Fibroblast of lung (primary cell): ENCODE measurements at regions not wholly inside any gene's neighbourhood (a gene's known extent, or its start where the extent isn't known, plus 50 kb on each side); places are given as distances from the start of the nearest gene placed in this dataset.

Experiments used
- DNase-seq, 2 donors: peaks; one replicate each; pipeline versions ENCODE4 v3.0.0 to v3.0.0-alpha.2; 2010; ENCODE audit warnings: low read depth in 2 of 2
- H2AFZ ChIP-seq: 2 replicates; pipeline ENCODE4 v1.5.1; 2012; ENCODE audit warnings: low read length, control low read depth, inconsistent platforms
- H3K27ac ChIP-seq: 2 replicates; pipeline ENCODE4 v1.5.1; 2011; ENCODE audit warnings: low read length, control low read depth; ENCODE audit not compliant: insufficient read depth
- H3K27me3 ChIP-seq: 2 replicates; pipeline ENCODE4 v1.5.1; 2011; ENCODE audit warnings: mild to moderate bottlenecking, low read length; ENCODE audit not compliant: control insufficient read depth, insufficient read depth
- H3K36me3 ChIP-seq: 2 replicates; pipeline ENCODE4 v1.5.1; 2011; ENCODE audit warnings: low read length; ENCODE audit not compliant: control insufficient read depth, insufficient read depth
- H3K4me1 ChIP-seq: 2 replicates; pipeline ENCODE4 v1.5.1; 2011; ENCODE audit warnings: low read length; ENCODE audit not compliant: control insufficient read depth, insufficient read depth; ENCODE audit errors: extremely low read depth
- H3K4me2 ChIP-seq: 2 replicates; pipeline ENCODE4 v1.5.1; 2011; ENCODE audit warnings: low read length, control low read depth; ENCODE audit not compliant: insufficient read depth; ENCODE audit errors: extremely low read depth
- H3K4me3 ChIP-seq, 4 experiments: fragments of 200-600 bp in 1 of 4; sonication (generic) in 1 of 4; replicated peaks in 1 of 4; 2 replicates each; pipeline ENCODE4 v1.5.1; 2011 to 2016; ENCODE audit warnings: low read length in 4 of 4, low read depth in 3 of 4, mild to moderate bottlenecking in 3 of 4, control low read depth in 2 of 4, inconsistent platforms in 1 of 4, mixed read lengths in 1 of 4; ENCODE audit not compliant: insufficient read depth in 1 of 4; ENCODE audit errors: control extremely low read depth in 1 of 4
- H3K79me2 ChIP-seq: 2 replicates; pipeline ENCODE4 v1.5.1; 2012; ENCODE audit warnings: mild to moderate bottlenecking, low read length, inconsistent platforms; ENCODE audit not compliant: control insufficient read depth, insufficient read depth
- H3K9ac ChIP-seq: 2 replicates; pipeline ENCODE4 v1.5.1; 2011; ENCODE audit warnings: mild to moderate bottlenecking, low read length, control low read depth; ENCODE audit not compliant: insufficient read depth
- H3K9me3 ChIP-seq: 2 replicates; pipeline ENCODE4 v1.5.1; 2012; ENCODE audit warnings: low read depth, low read length; ENCODE audit not compliant: control insufficient read depth, insufficient read depth
- H4K20me1 ChIP-seq: 2 replicates; pipeline ENCODE4 v1.5.1; 2011; ENCODE audit warnings: low read length; ENCODE audit not compliant: control insufficient read depth, insufficient read depth; ENCODE audit errors: extremely low read depth
- EZH2 ChIP-seq: IDR thresholded peaks from 2 replicates; pipeline ENCODE4 v1.5.1; 2012; ENCODE audit warnings: low read length, control low read depth, mild to moderate bottlenecking; ENCODE audit errors: missing control alignments
- TF ChIP-seq, protein P1 (sequence below), 2 donors: IDR thresholded peaks in 1 of 2; conservative IDR thresholded peaks in 1 of 2; 1 replicate in 1 of 2; 2 replicates in 1 of 2; pipeline ENCODE4 v1.5.1; 2011 to 2012; ENCODE audit warnings: low read length in 2 of 2, control low read depth in 1 of 2, inconsistent platforms in 1 of 2, low read depth in 1 of 2, mild to moderate bottlenecking in 1 of 2

- Histone ChIP-seq H3K27ac (no peak overlapping the region), H3K9ac (no peak overlapping the region), H3K9me3 (no peaks in the 10 kb centered on the region), H3K4me3 (no peak overlapping the region), H3K27me3 (no peaks in the 10 kb centered on the region), H3K4me2 (no peak overlapping the region), H3K4me1 (peaks cover 3% of the 10 kb centered on the region), H4K20me1 (no peaks in the 10 kb centered on the region), H3K79me2 (no peaks in the 10 kb centered on the region), H2AFZ (no peak overlapping the region), H3K36me3 (no peaks in the 10 kb centered on the region)
- TF ChIP-seq EZH2 = no peak
- TF ChIP-seq, protein P1, sequence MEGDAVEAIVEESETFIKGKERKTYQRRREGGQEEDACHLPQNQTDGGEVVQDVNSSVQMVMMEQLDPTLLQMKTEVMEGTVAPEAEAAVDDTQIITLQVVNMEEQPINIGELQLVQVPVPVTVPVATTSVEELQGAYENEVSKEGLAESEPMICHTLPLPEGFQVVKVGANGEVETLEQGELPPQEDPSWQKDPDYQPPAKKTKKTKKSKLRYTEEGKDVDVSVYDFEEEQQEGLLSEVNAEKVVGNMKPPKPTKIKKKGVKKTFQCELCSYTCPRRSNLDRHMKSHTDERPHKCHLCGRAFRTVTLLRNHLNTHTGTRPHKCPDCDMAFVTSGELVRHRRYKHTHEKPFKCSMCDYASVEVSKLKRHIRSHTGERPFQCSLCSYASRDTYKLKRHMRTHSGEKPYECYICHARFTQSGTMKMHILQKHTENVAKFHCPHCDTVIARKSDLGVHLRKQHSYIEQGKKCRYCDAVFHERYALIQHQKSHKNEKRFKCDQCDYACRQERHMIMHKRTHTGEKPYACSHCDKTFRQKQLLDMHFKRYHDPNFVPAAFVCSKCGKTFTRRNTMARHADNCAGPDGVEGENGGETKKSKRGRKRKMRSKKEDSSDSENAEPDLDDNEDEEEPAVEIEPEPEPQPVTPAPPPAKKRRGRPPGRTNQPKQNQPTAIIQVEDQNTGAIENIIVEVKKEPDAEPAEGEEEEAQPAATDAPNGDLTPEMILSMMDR (conservative IDR thresholded peaks at IDR 0.05 in 1 of 2, IDR thresholded peaks at IDR 0.05 in 1 of 2; ENCODE audit: low read depth in 1 of 2, low read length in 2 of 2) = no peak
- no peak for DNase-seq
Observed at GRCh38 chr17:5775098-5775497, 190.8 kb upstream of the NLRP1 start.

DNA sequence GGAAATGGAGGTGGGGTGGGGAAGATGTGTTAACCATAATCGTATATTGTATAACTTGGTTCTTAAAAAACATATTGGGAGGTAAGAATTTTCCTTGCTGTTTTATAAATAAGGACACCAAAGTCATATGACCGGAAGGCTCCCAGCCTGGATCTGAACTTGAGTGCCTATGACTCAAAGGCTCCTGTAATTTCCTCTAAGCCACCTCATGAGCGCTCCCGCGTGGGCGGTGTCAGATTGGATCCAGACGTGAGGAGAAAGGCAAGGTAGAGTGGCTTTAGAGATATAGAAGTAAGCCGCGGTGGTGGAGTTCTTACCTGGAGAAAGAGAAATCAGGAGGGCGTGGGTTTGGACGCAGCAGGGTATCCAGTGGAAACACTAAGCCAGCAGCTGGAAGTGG is 196.2 kb upstream of the NLRP1 start:
- TF ChIP-seq EZH2 = no peak
- TF ChIP-seq, protein P1 (conservative IDR thresholded peaks at IDR 0.05 in 1 of 2, IDR thresholded peaks at IDR 0.05 in 1 of 2; ENCODE audit: low read depth in 1 of 2, low read length in 2 of 2) = no peak
- DNase-seq = peak in 1 of 2 donors; percentile 89
- no peak overlapping the region for H2AFZ ChIP-seq
- no peak overlapping the region for H3K9ac ChIP-seq
- H4K20me1 ChIP-seq = no peaks in the 10 kb centered on the region
- H3K4me1 ChIP-seq = peaks cover 6% of the 10 kb centered on the region
- H3K27me3 ChIP-seq = no peaks in the 10 kb centered on the region
- no peak overlapping the region for H3K4me2 ChIP-seq
- H3K36me3 ChIP-seq = no peaks in the 10 kb centered on the region
- no peak overlapping the region for H3K4me3 ChIP-seq
- no peaks in the 10 kb centered on the region for H3K79me2 ChIP-seq
- no peaks in the 10 kb centered on the region for H3K9me3 ChIP-seq
- no peak overlapping the region for H3K27ac ChIP-seq

DNA sequence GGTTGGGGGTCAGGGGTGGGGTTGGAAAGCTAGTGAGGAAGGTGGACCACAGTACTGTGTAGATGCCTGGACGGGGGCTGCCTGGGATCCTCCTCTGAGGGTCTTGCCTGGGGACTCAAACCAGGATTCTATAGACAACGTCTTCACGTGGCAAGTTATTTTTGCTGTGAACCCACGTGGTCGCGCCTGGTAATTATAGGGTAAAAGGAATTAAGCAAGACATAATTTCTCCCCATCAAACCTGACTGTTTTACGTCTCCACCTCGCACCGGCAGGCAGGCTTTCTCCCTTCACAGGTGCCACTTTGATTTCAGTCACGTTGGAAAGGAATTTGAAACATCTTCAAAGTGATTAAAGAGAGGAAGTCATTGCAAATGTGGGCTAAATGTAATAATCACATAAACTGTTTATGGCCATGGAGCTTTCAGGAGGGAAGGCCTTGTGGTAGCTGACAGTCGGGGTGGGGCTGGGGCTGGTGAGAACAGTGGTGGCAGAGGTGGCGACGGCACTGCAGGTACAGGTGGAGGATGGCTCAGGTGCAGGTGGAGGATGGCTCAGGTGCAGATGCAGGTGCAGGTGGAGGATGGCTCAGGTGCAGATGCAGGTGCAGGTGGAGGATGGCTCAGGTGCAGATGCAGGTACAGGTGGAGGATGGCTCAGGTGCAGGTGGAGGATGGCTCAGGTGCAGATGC is 197.1 kb upstream of the NLRP1 start:
- Histone ChIP-seq H3K36me3 (no peaks in the 10 kb centered on the region), H4K20me1 (no peaks in the 10 kb centered on the region), H3K27ac (no peak overlapping the region), H2AFZ (no peak overlapping the region), H3K4me2 (no peak overlapping the region), H3K4me3 (no peak overlapping the region), H3K79me2 (no peaks in the 10 kb centered on the region), H3K9ac (no peak overlapping the region), H3K27me3 (no peaks in the 10 kb centered on the region), H3K4me1 (peaks cover 13% of the 10 kb centered on the region), H3K9me3 (no peaks in the 10 kb centered on the region)
- no peak for DNase-seq
- TF ChIP-seq, protein P1 (conservative IDR thresholded peaks at IDR 0.05 in 1 of 2, IDR thresholded peaks at IDR 0.05 in 1 of 2; ENCODE audit: low read depth in 1 of 2, low read length in 2 of 2) = no peak
- no peak for TF ChIP-seq EZH2
